H1 (cell line): ENCODE measurements at regions not wholly inside any gene's neighbourhood (a gene's known extent, or its start where the extent isn't known, plus 50 kb on each side); places are given as distances from the start of the nearest gene placed in this dataset.

ENCODE experiments used
- CTCF ChIA-PET: fragments of 300-600 bp; sonication (Branson Sonifier 250); formaldehyde crosslinking; loops from one replicate; lab custom pipeline; 2021; ENCODE audit not compliant: partially characterized antibody; lab: Charles Lee
- POLR2A ChIA-PET: fragments of 300-600 bp; sonication (Branson Sonifier 250); formaldehyde crosslinking; loops from one replicate; lab custom pipeline; 2021; ENCODE audit warnings: inconsistent platforms; ENCODE audit not compliant: partially characterized antibody; lab: Charles Lee
- DNase-seq, 2 experiments: peaks; one replicate each; pipeline versions ENCODE4 v3.0.0 to v3.0.0-alpha.2; 2010 to 2022; ENCODE audit warnings: low spot score in 2 of 2, low read depth in 1 of 2, mixed read lengths in 1 of 2
- FAIRE-seq: peaks from 2 replicates; lab custom pipeline; 2011; peaks lifted over from hg19 to GRCh38; lab: Jason Lieb, UNC
- H2AFZ ChIP-seq: 2 replicates; pipeline ENCODE4 v1.8.1; 2012; ENCODE audit warnings: low read length, inconsistent platforms
- H2AK5ac ChIP-seq: 2 replicates; pipeline ENCODE4 v1.6.1; 2013; ENCODE audit warnings: low read depth, low read length
- H2BK120ac ChIP-seq: replicated peaks from 2 replicates; pipeline ENCODE3; 2013; ENCODE audit warnings: low read depth, low read length, inconsistent platforms
- H2BK12ac ChIP-seq: 2 replicates; pipeline ENCODE4 v1.6.1; 2013; ENCODE audit warnings: low read depth, low read length
- H2BK15ac ChIP-seq: 2 replicates; pipeline ENCODE4 v1.6.1; 2013; ENCODE audit warnings: low read length
- H2BK20ac ChIP-seq: 2 replicates; pipeline ENCODE4 v1.6.1; 2013; ENCODE audit warnings: low read length
- H2BK5ac ChIP-seq: 2 replicates; pipeline ENCODE4 v1.6.1; 2013; ENCODE audit warnings: low read depth, low read length
- H3K14ac ChIP-seq: 2 replicates; pipeline ENCODE4 v1.6.1; 2013; ENCODE audit warnings: inconsistent platforms; ENCODE audit not compliant: insufficient read length
- H3K18ac ChIP-seq: 2 replicates; pipeline ENCODE4 v1.6.1; 2013; ENCODE audit warnings: low read length; ENCODE audit errors: extremely low read depth
- H3K23ac ChIP-seq: 2 replicates; pipeline ENCODE4 v1.6.1; 2013; ENCODE audit warnings: inconsistent platforms; ENCODE audit not compliant: insufficient read length
- H3K23me2 ChIP-seq: 2 replicates; pipeline ENCODE4 v1.6.1; 2013; ENCODE audit warnings: low read depth, low read length
- H3K27ac ChIP-seq: 2 replicates; pipeline ENCODE4 v1.6.1; 2011; ENCODE audit warnings: low read depth, low read length, inconsistent platforms
- H3K27me3 ChIP-seq, 4 experiments: replicated peaks in 1 of 4; 1 replicate in 1 of 4; 2 replicates in 3 of 4; pipeline versions ENCODE4 v1.6.1 to v1.8.1; 2011 to 2013; ENCODE audit warnings: low read length in 3 of 4, mild to moderate bottlenecking in 3 of 4, inconsistent platforms in 2 of 4, mixed read lengths in 2 of 4, moderate library complexity in 1 of 4; ENCODE audit not compliant: control insufficient read depth in 3 of 4, insufficient read depth in 3 of 4; ENCODE audit errors: extremely low read depth in 1 of 4
- H3K36me3 ChIP-seq, 4 experiments: 2 replicates each; pipeline versions ENCODE4 v1.6.1 to v1.8.1; 2011 to 2013; ENCODE audit warnings: mild to moderate bottlenecking in 4 of 4, low read length in 3 of 4, moderate library complexity in 2 of 4, control low read depth in 1 of 4, inconsistent platforms in 1 of 4; ENCODE audit not compliant: insufficient read depth in 4 of 4, control insufficient read depth in 2 of 4
- H3K4ac ChIP-seq: replicated peaks from 2 replicates; pipeline ENCODE3; 2013; ENCODE audit warnings: low read length, low read depth, mixed read lengths, inconsistent platforms; ENCODE audit not compliant: insufficient read length
- H3K4me1 ChIP-seq, 4 experiments: replicated peaks in 1 of 4; 1 replicate in 1 of 4; 2 replicates in 3 of 4; pipeline versions ENCODE4 v1.6.1 to v1.8.1; 2011 to 2013; ENCODE audit warnings: low read length in 3 of 4, inconsistent platforms in 2 of 4, mixed read lengths in 1 of 4; ENCODE audit not compliant: insufficient read depth in 4 of 4, control insufficient read depth in 3 of 4
- H3K4me2 ChIP-seq, 2 experiments: 2 replicates each; pipeline versions ENCODE4 v1.6.1 to v1.8.1; 2011 to 2013; ENCODE audit warnings: low read depth in 2 of 2, low read length in 2 of 2, control low read depth in 1 of 2, inconsistent platforms in 1 of 2, mild to moderate bottlenecking in 1 of 2; ENCODE audit not compliant: insufficient read depth in 1 of 2
- H3K4me3 ChIP-seq, 4 experiments: fragments of 200-600, 300-600 bp in 1 of 4; sonication (generic), shearing (Covaris generic), sonication (Bioruptor Twin) in 1 of 4; 2 replicates each; pipeline versions ENCODE4 v1.5.1 to v1.8.1; 2011 to 2016; ENCODE audit warnings: low read length in 4 of 4, low read depth in 3 of 4, control low read depth in 2 of 4, inconsistent platforms in 2 of 4, mild to moderate bottlenecking in 2 of 4, mixed read lengths in 1 of 4, moderate library complexity in 1 of 4; ENCODE audit not compliant: insufficient read depth in 2 of 4; ENCODE audit errors: extremely low read depth in 1 of 4
- H3K56ac ChIP-seq: replicated peaks from 2 replicates; pipeline ENCODE3; 2013; ENCODE audit warnings: low read depth, mild to moderate bottlenecking, mixed read lengths, low read length, inconsistent platforms; ENCODE audit not compliant: insufficient read length
- H3K79me1 ChIP-seq: 2 replicates; pipeline ENCODE4 v1.6.1; 2013; ENCODE audit warnings: low read depth, low read length, control low read depth
- H3K79me2 ChIP-seq, 2 experiments: 2 replicates each; pipeline versions ENCODE4 v1.6.1 to v1.8.1; 2012 to 2013; ENCODE audit warnings: low read length in 2 of 2, mild to moderate bottlenecking in 2 of 2, inconsistent platforms in 1 of 2; ENCODE audit not compliant: insufficient read depth in 2 of 2, control insufficient read depth in 1 of 2
- H3K9ac ChIP-seq, 4 experiments: replicated peaks in 1 of 4; 1 replicate in 1 of 4; 2 replicates in 3 of 4; pipeline versions ENCODE4 v1.6.1 to v1.8.1; 2011 to 2013; ENCODE audit warnings: low read depth in 3 of 4, low read length in 3 of 4, control low read depth in 2 of 4, mild to moderate bottlenecking in 2 of 4, moderate library complexity in 2 of 4, inconsistent platforms in 1 of 4; ENCODE audit errors: extremely low read depth in 1 of 4
- H3K9me3 ChIP-seq, 2 experiments: 2 replicates each; pipeline versions ENCODE4 v1.6.1 to v1.8.1; 2012 to 2013; ENCODE audit warnings: mild to moderate bottlenecking in 2 of 2, moderate library complexity in 2 of 2, control low read depth in 1 of 2, inconsistent platforms in 1 of 2, low read depth in 1 of 2, low read length in 1 of 2, mixed read lengths in 1 of 2; ENCODE audit not compliant: insufficient read depth in 2 of 2
- H4K20me1 ChIP-seq, 2 experiments: replicated peaks in 1 of 2; 2 replicates each; pipeline versions ENCODE3 to v1.8.1; 2011 to 2013; ENCODE audit warnings: inconsistent platforms in 2 of 2, low read length in 2 of 2, mild to moderate bottlenecking in 1 of 2; ENCODE audit not compliant: insufficient read depth in 2 of 2, control insufficient read depth in 1 of 2
- H4K5ac ChIP-seq: 2 replicates; pipeline ENCODE4 v1.6.1; 2013; ENCODE audit warnings: low read length, low read depth, mixed read lengths, inconsistent platforms; ENCODE audit not compliant: insufficient read length
- H4K8ac ChIP-seq: 2 replicates; pipeline ENCODE4 v1.8.0; 2013; ENCODE audit warnings: mild to moderate bottlenecking, moderate library complexity, low read length, inconsistent platforms; ENCODE audit not compliant: insufficient read depth; ENCODE audit errors: extremely low read depth
- H4K91ac ChIP-seq: replicated peaks from 2 replicates; pipeline ENCODE3; 2013; ENCODE audit warnings: low read length, mixed read lengths, inconsistent platforms; ENCODE audit not compliant: insufficient read length
- BACH1 ChIP-seq: IDR thresholded peaks from 2 replicates; pipeline ENCODE4 v1.6.1; 2012; ENCODE audit warnings: low read length, improper control_type of control experiment
- CBX5 ChIP-seq: fragments of 300-800, 300-1000 bp; sonication (generic); IDR thresholded peaks from 2 replicates; pipeline ENCODE4 v1.7.1; 2016; ENCODE audit warnings: antibody characterized with exemption, low read length, low read depth
- CEBPB ChIP-seq: IDR thresholded peaks from 2 replicates; pipeline ENCODE4 v1.6.1; 2012; ENCODE audit warnings: low read depth, low read length
- HDAC6 ChIP-seq: IDR thresholded peaks from one replicate; pipeline ENCODE4 v1.7.1; 2012; ENCODE audit warnings: low read depth, mild to moderate bottlenecking, inconsistent platforms, low read length, moderate library complexity
- NANOG ChIP-seq: IDR thresholded peaks from 2 replicates; pipeline ENCODE4 v1.6.1; 2011; ENCODE audit warnings: low read length, low read depth, mild to moderate bottlenecking, inconsistent platforms; ENCODE audit not compliant: insufficient read depth, poor library complexity, severe bottlenecking
- POLR2AphosphoS5 ChIP-seq: IDR thresholded peaks from 2 replicates; pipeline ENCODE4 v1.6.1; 2011; ENCODE audit warnings: low read depth, low read length
- RXRA ChIP-seq: IDR thresholded peaks from 2 replicates; pipeline ENCODE4 v1.6.1; 2011; ENCODE audit warnings: low read depth, mild to moderate bottlenecking, low read length, moderate library complexity; ENCODE audit not compliant: insufficient read depth
- SIN3A ChIP-seq, 2 experiments: IDR thresholded peaks in 1 of 2; conservative IDR thresholded peaks in 1 of 2; 2 replicates each; pipeline ENCODE4 v1.6.1; 2011 to 2012; ENCODE audit warnings: low read length in 2 of 2, improper control_type of control experiment in 1 of 2, low read depth in 1 of 2, mild to moderate bottlenecking in 1 of 2
- SP1 ChIP-seq: IDR thresholded peaks from 2 replicates; pipeline ENCODE4 v1.6.1; 2011; ENCODE audit warnings: low read depth, low read length
- SP2 ChIP-seq: IDR thresholded peaks from 2 replicates; pipeline ENCODE4 v1.6.1; 2012; ENCODE audit warnings: mild to moderate bottlenecking, low read length, inconsistent platforms
- TAF1 ChIP-seq: IDR thresholded peaks from 2 replicates; pipeline ENCODE4 v1.6.1; 2011; ENCODE audit warnings: mild to moderate bottlenecking, low read depth, low read length
- WGBS, 2 experiments: shearing (Covaris generic) in 1 of 2; methylation state at CpG; one replicate each; pipeline versions ENCODE4 v1.1.6 to v1.1.7; 2013 to 2015; ENCODE audit warnings: low lambda C conversion rate in 2 of 2, mixed read lengths in 2 of 2, inconsistent platforms in 1 of 2, low coverage in 1 of 2, missing lambda C conversion rate in 1 of 2; ENCODE audit not compliant: insufficient replicate concordance in 2 of 2, insufficient coverage in 1 of 2, insufficient read length in 1 of 2; ENCODE audit errors: extremely low coverage in 1 of 2, missing lambda C conversion rate in 1 of 2; 5-methylcytosine and 5-hydroxymethylcytosine counted together
- TF ChIP-seq, protein P1 (sequence below): IDR thresholded peaks from 2 replicates; pipeline ENCODE4 v1.6.1; 2012; ENCODE audit warnings: low read length, inconsistent platforms

- Histone ChIP-seq H2BK5ac (no peak overlapping the region), H3K9me3 (no peaks in the 10 kb centered on the region), H2AK5ac (no peak overlapping the region), H4K20me1 (no peaks in the 10 kb centered on the region), H3K4me3 (no peak overlapping the region), H3K56ac (no peak overlapping the region), H2BK120ac (no peak overlapping the region), H2BK20ac (no peak overlapping the region), H3K79me2 (no peaks in the 10 kb centered on the region), H3K79me1 (no peaks in the 10 kb centered on the region), H4K5ac (no peak overlapping the region), H4K8ac (no peak overlapping the region), H2AFZ (no peak overlapping the region), H3K27me3 (no peaks in the 10 kb centered on the region), H3K4ac (no peak overlapping the region), H3K27ac (no peak overlapping the region), H3K23ac (no peak overlapping the region), H4K91ac (no peak overlapping the region), H3K23me2 (no peaks in the 10 kb centered on the region), H3K14ac (no peak overlapping the region), H3K18ac (no peak overlapping the region), H2BK12ac (no peak overlapping the region), H3K9ac (no peak overlapping the region), H3K36me3 (no peaks in the 10 kb centered on the region), H2BK15ac (no peak overlapping the region), H3K4me2 (no peak overlapping the region), H3K4me1 (peaks cover 0 to under 1% (median 0%) of the 10 kb centered on the region in 4 experiments; a peak in 1 of 7 replicates)
- POLR2A ChIA-PET: interaction anchor here (1.9 kb wide), 1 partner anchor 17 kb away, joined by 8 read pairs; no protein-coding TSS in a partner anchor
- WGBS, 2 experiments: 90% methylated on average over 6 of the region's 6 CpGs; no CpG with 5 or more reads in 1 of the 2 experiments
- CTCF ChIA-PET: no interaction called here
- FAIRE-seq: no peak
- DNase-seq: no peak
- TF ChIP-seq RXRA (no peak), HDAC6 (no peak), POLR2AphosphoS5 (no peak), CBX5 (no peak), SIN3A (conservative IDR thresholded peaks at IDR 0.05 in 1 of 2, IDR thresholded peaks at IDR 0.05 in 1 of 2; ENCODE audit: low read depth in 1 of 2, low read length in 2 of 2) (no peak), BACH1 (no peak), CEBPB (no peak), SP1 (no peak), SP2 (no peak), TAF1 (no peak), NANOG (no peak)
- TF ChIP-seq, protein P1, sequence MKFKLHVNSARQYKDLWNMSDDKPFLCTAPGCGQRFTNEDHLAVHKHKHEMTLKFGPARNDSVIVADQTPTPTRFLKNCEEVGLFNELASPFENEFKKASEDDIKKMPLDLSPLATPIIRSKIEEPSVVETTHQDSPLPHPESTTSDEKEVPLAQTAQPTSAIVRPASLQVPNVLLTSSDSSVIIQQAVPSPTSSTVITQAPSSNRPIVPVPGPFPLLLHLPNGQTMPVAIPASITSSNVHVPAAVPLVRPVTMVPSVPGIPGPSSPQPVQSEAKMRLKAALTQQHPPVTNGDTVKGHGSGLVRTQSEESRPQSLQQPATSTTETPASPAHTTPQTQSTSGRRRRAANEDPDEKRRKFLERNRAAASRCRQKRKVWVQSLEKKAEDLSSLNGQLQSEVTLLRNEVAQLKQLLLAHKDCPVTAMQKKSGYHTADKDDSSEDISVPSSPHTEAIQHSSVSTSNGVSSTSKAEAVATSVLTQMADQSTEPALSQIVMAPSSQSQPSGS: no peak
Observed at GRCh38 chr4:24644983-24645764, 60.8 kb upstream of the DHX15 start.
